HL-60/S4 (cell line): ENCODE measurements at regions not wholly inside any gene's neighbourhood (a gene's known extent, or its start where the extent isn't known, plus 50 kb on each side); places are given as distances from the start of the nearest gene placed in this dataset.
"Not testable (repeated sequence)": the region's sequence is repeated elsewhere in the genome, so short reads cannot be mapped to it uniquely, and the experiment has no call there.

Source experiments
- in situ Hi-C: fragments of 300-500 bp; cut with MboI; formaldehyde crosslinking; loops from 2 replicates; pipeline ENCODE4 v1.14.3; 2022; ENCODE audit warnings: low sequenced_read_pairs

- in situ Hi-C loops = no loop called here
Observed at GRCh38 chr15:38846346-38846745, 281.7 kb upstream of the RASGRP1 start.

GRCh38 chr15:38847666-38848065 lies 283.1 kb upstream of the RASGRP1 start:
- in situ Hi-C loops = no loop called here

- in situ Hi-C loops = no loop called here
Observed at GRCh38 chr15:38849046-38849445, 284.4 kb upstream of the RASGRP1 start.

- in situ Hi-C loops = not testable (repeated sequence)
Observed at GRCh38 chr15:38852188-38852587, 287.6 kb upstream of the RASGRP1 start.

GRCh38 chr15:38853608-38854007 lies 289.0 kb upstream of the RASGRP1 start:
- in situ Hi-C loops = no loop called here

- in situ Hi-C loops = no loop called here
Observed at GRCh38 chr15:38854506-38854905, 289.9 kb upstream of the RASGRP1 start.

- in situ Hi-C loops = no loop called here
Observed at GRCh38 chr15:38857814-38858213, 293.2 kb upstream of the RASGRP1 start.

GRCh38 chr15:38859574-38859973 lies 295.0 kb upstream of the RASGRP1 start:
- in situ Hi-C loops = no loop called here

GRCh38 chr15:38860253-38860652 lies 295.6 kb upstream of the RASGRP1 start:
- in situ Hi-C loops = no loop called here

GRCh38 chr15:38860674-38861073 lies 296.1 kb upstream of the RASGRP1 start:
- in situ Hi-C loops = no loop called here

- in situ Hi-C loops = no loop called here
Observed at GRCh38 chr15:38861108-38861507, 296.5 kb upstream of the RASGRP1 start.

GRCh38 chr15:38862099-38862498 lies 297.5 kb upstream of the RASGRP1 start:
- in situ Hi-C loops = no loop called here

GRCh38 chr15:38863381-38863780 lies 298.8 kb upstream of the RASGRP1 start:
- in situ Hi-C loops = no loop called here

GRCh38 chr15:38864122-38864521 lies 299.5 kb upstream of the RASGRP1 start:
- in situ Hi-C loops = no loop called here

- in situ Hi-C loops = no loop called here
Observed at GRCh38 chr15:38864827-38865581, 300.4 kb upstream of the RASGRP1 start.

- in situ Hi-C loops = no loop called here
Observed at GRCh38 chr15:38867556-38867955, 302.9 kb upstream of the RASGRP1 start.

- in situ Hi-C loops = no loop called here
Observed at GRCh38 chr15:38868326-38869114, 303.9 kb upstream of the RASGRP1 start.

- in situ Hi-C loops = no loop called here
Observed at GRCh38 chr15:38871638-38872037, 307.0 kb upstream of the RASGRP1 start.

GRCh38 chr15:38872732-38873131 lies 308.1 kb upstream of the RASGRP1 start:
- in situ Hi-C loops = no loop called here

- in situ Hi-C loops = no loop called here
Observed at GRCh38 chr15:38873158-38873557, 308.5 kb upstream of the RASGRP1 start.

GRCh38 chr15:38874464-38874863 lies 309.9 kb upstream of the RASGRP1 start:
- in situ Hi-C loops = no loop called here

GRCh38 chr15:38876211-38876610 lies 311.6 kb upstream of the RASGRP1 start:
- in situ Hi-C loops = no loop called here
